ENCODE measurements at regions not wholly inside any gene's neighbourhood (a gene's known extent, or its start where the extent isn't known, plus 50 kb on each side); places are given as distances from the start of the nearest gene placed in this dataset.

GRCh38 chrX:39853417-39854030 is 244.2 kb downstream of the BCOR start:
- DNase-seq (ENCODE audit: low read depth) = no peak

- no peak for DNase-seq (ENCODE audit: low read depth)
These were observed 242.7 kb downstream of the BCOR start for GRCh38 chrX:39854772-39855747.

- DNase-seq (ENCODE audit: low read depth) = peak; percentile 57
These were observed 242.0 kb downstream of the BCOR start for GRCh38 chrX:39855748-39856129.

- no peak for DNase-seq (ENCODE audit: low read depth)
These were observed 241.2 kb downstream of the BCOR start for GRCh38 chrX:39856472-39857121.

GRCh38 chrX:39857780-39858179 is 240.0 kb downstream of the BCOR start:
- no peak for DNase-seq (ENCODE audit: low read depth)

GRCh38 chrX:39859991-39860861 is 237.5 kb downstream of the BCOR start:
- DNase-seq (ENCODE audit: low read depth) = peak; percentile 62

- no peak for DNase-seq (ENCODE audit: low read depth)
These were observed 234.8 kb downstream of the BCOR start for GRCh38 chrX:39862963-39863362.

GRCh38 chrX:39866229-39866628 is 231.5 kb downstream of the BCOR start:
- DNase-seq (ENCODE audit: low read depth) = no peak

- DNase-seq (ENCODE audit: low read depth) = peak; percentile 84
These were observed 227.7 kb downstream of the BCOR start for GRCh38 chrX:39869846-39870601.

- DNase-seq (ENCODE audit: low read depth) = no peak
These were observed 226.1 kb downstream of the BCOR start for GRCh38 chrX:39871648-39872047.

GRCh38 chrX:39873117-39873516 is 224.6 kb downstream of the BCOR start:
- DNase-seq (ENCODE audit: low read depth) = peak; percentile 45

GRCh38 chrX:39874202-39874816 is 223.4 kb downstream of the BCOR start:
- DNase-seq (ENCODE audit: low read depth) = peak; percentile 75

- no peak for DNase-seq (ENCODE audit: low read depth)
These were observed 221.7 kb downstream of the BCOR start for GRCh38 chrX:39875834-39876628.

- DNase-seq (ENCODE audit: low read depth) = no peak
These were observed 219.9 kb downstream of the BCOR start for GRCh38 chrX:39877905-39878304.

- no peak for DNase-seq (ENCODE audit: low read depth)
These were observed 214.1 kb downstream of the BCOR start for GRCh38 chrX:39883666-39884065.

- DNase-seq (ENCODE audit: low read depth) = no peak
These were observed 211.5 kb downstream of the BCOR start for GRCh38 chrX:39886282-39886681.

GRCh38 chrX:39888730-39889129 is 209.0 kb downstream of the BCOR start:
- no peak for DNase-seq (ENCODE audit: low read depth)

GRCh38 chrX:39889704-39890103 is 208.1 kb downstream of the BCOR start:
- no peak for DNase-seq (ENCODE audit: low read depth)

GRCh38 chrX:39890807-39891206 is 207.0 kb downstream of the BCOR start:
- DNase-seq (ENCODE audit: low read depth) = no peak

- no peak for DNase-seq (ENCODE audit: low read depth)
These were observed 206.0 kb downstream of the BCOR start for GRCh38 chrX:39891781-39892180.
